Breast epithelium (tissue), 4 donors: ENCODE measurements at regions not wholly inside any gene's neighbourhood (a gene's known extent, or its start where the extent isn't known, plus 50 kb on each side); places are given as distances from the start of the nearest gene placed in this dataset.

Experiments
- DNase-seq, 2 donors: peaks; one replicate each; pipeline ENCODE4 v3.0.0-alpha.2; 2019; ENCODE audit warnings: low spot score in 2 of 2
- H3K27ac ChIP-seq, 2 donors: fragments of 200-600 bp; sonication (generic) in 1 of 2; one replicate each; pipeline ENCODE4 v1.5.1; 2016 to 2019; ENCODE audit warnings: mild to moderate bottlenecking in 1 of 2
- H3K27me3 ChIP-seq, 2 donors: fragments of 200-600 bp; sonication (generic) in 1 of 2; one replicate each; pipeline versions ENCODE4 v1.5.1 to v1.6.0; 2017 to 2019; ENCODE audit warnings: control low read depth in 1 of 2, mild to moderate bottlenecking in 1 of 2
- H3K36me3 ChIP-seq: fragments of 200-600 bp; one replicate; pipeline ENCODE4 v1.5.1; 2019
- H3K4me1 ChIP-seq, 2 donors: fragments of 200-600 bp; sonication (generic); one replicate each; pipeline ENCODE4 v1.5.1; 2016 to 2019; ENCODE audit warnings: control low read depth in 1 of 2
- H3K4me3 ChIP-seq, 3 donors: fragments of 200-600 bp; sonication (generic); 1 replicate in 2 of 3; 2 replicates in 1 of 3; pipeline ENCODE4 v1.5.1; 2016 to 2019; ENCODE audit warnings: mild to moderate bottlenecking in 3 of 3, moderate library complexity in 2 of 3
- H3K9me3 ChIP-seq, 2 donors: fragments of 200-600 bp; sonication (generic) in 1 of 2; one replicate each; pipeline ENCODE4 v1.5.1; 2016 to 2019; ENCODE audit warnings: control low read depth in 1 of 2
- CTCF ChIP-seq, 3 donors: fragments of 450-650 bp; IDR thresholded peaks; one replicate each; pipeline ENCODE4 v1.5.1; 2016 to 2017; ENCODE audit warnings: antibody characterized with exemption in 3 of 3, mild to moderate bottlenecking in 3 of 3, moderate library complexity in 3 of 3
- POLR2A ChIP-seq: fragments of 450-650 bp; IDR thresholded peaks from one replicate; pipeline ENCODE4 v1.6.1; 2016; ENCODE audit warnings: antibody characterized with exemption, mild to moderate bottlenecking, moderate library complexity
- POLR2AphosphoS5 ChIP-seq, 3 donors: sonication (generic); formaldehyde crosslinking; IDR thresholded peaks; one replicate each; pipeline ENCODE4 v1.6.1; 2017; ENCODE audit warnings: antibody characterized with exemption in 3 of 3
- intact Hi-C: fragments of 100-400 bp; cut with DNase I; formaldehyde crosslinking; loops from one replicate; pipeline ENCODE4 v1.15.1; 2023; ENCODE audit warnings: low total_unique reads

- Histone ChIP-seq H3K4me1 (no peaks in the 10 kb centered on the region), H3K9me3 (no peaks in the 10 kb centered on the region), H3K4me3 (no peak overlapping the region), H3K36me3 (no peaks in the 10 kb centered on the region), H3K27ac (no peak overlapping the region), H3K27me3 (no peaks in the 10 kb centered on the region)
- no peak for DNase-seq
- intact Hi-C loops, result no loop called here
- TF ChIP-seq POLR2A, result no peak
- TF ChIP-seq CTCF (IDR thresholded peaks at IDR 0.05), result no peak
- no peak for TF ChIP-seq POLR2AphosphoS5 (IDR thresholded peaks at IDR 0.05)
These were observed 244.2 kb upstream of the SLITRK3 start for GRCh38 chr3:165440380-165440779.

GRCh38 chr3:165439765-165440164 lies 243.6 kb upstream of the SLITRK3 start:
- Histone ChIP-seq H3K4me3 (no peak overlapping the region), H3K4me1 (no peaks in the 10 kb centered on the region), H3K27ac (no peak overlapping the region), H3K36me3 (no peaks in the 10 kb centered on the region), H3K9me3 (no peaks in the 10 kb centered on the region), H3K27me3 (no peaks in the 10 kb centered on the region)
- TF ChIP-seq POLR2AphosphoS5 (IDR thresholded peaks at IDR 0.05), result no peak
- TF ChIP-seq POLR2A, result no peak
- no peak for TF ChIP-seq CTCF (IDR thresholded peaks at IDR 0.05)
- intact Hi-C loops, result no loop called here
- DNase-seq, result no peak

GRCh38 chr3:165434516-165434915 lies 238.3 kb upstream of the SLITRK3 start:
- Histone ChIP-seq H3K27ac (no peak overlapping the region), H3K4me1 (no peaks in the 10 kb centered on the region), H3K36me3 (no peaks in the 10 kb centered on the region), H3K9me3 (no peaks in the 10 kb centered on the region), H3K27me3 (no peaks in the 10 kb centered on the region), H3K4me3 (no peak overlapping the region)
- intact Hi-C loops, result no loop called here
- DNase-seq, result no peak
- TF ChIP-seq POLR2AphosphoS5 (IDR thresholded peaks at IDR 0.05), result no peak
- TF ChIP-seq CTCF (IDR thresholded peaks at IDR 0.05), result no peak

GRCh38 chr3:165406425-165406824 lies 210.2 kb upstream of the SLITRK3 start:
- Histone ChIP-seq H3K27ac (no peak overlapping the region), H3K36me3 (no peaks in the 10 kb centered on the region), H3K9me3 (no peaks in the 10 kb centered on the region), H3K27me3 (no peaks in the 10 kb centered on the region), H3K4me3 (no peak overlapping the region), H3K4me1 (no peaks in the 10 kb centered on the region)
- intact Hi-C loops, result no loop called here
- no peak for DNase-seq
- TF ChIP-seq POLR2A (no peak), POLR2AphosphoS5 (IDR thresholded peaks at IDR 0.05) (no peak), CTCF (IDR thresholded peaks at IDR 0.05) (no peak)

- Histone ChIP-seq H3K4me1 (no peaks in the 10 kb centered on the region), H3K4me3 (no peak overlapping the region), H3K27ac (no peak overlapping the region), H3K36me3 (no peaks in the 10 kb centered on the region), H3K27me3 (no peaks in the 10 kb centered on the region), H3K9me3 (no peaks in the 10 kb centered on the region)
- intact Hi-C loops, result no loop called here
- DNase-seq, result no peak
- TF ChIP-seq CTCF (IDR thresholded peaks at IDR 0.05) (no peak), POLR2AphosphoS5 (IDR thresholded peaks at IDR 0.05) (no peak), POLR2A (no peak)
These were observed 208.3 kb upstream of the SLITRK3 start for GRCh38 chr3:165404357-165405027.
